Nephron progenitor cell (in vitro differentiated cells): ENCODE measurements at regions not wholly inside any gene's neighbourhood (a gene's known extent, or its start where the extent isn't known, plus 50 kb on each side); places are given as distances from the start of the nearest gene placed in this dataset.

Experiments used
- DNase-seq: peaks from one replicate; pipeline ENCODE4 v3.0.0; 2021
- H3K27ac Mint-ChIP-seq: 2 replicates; pipeline ENCODE4 v1.8.0; 2021; ENCODE audit warnings: mild to moderate bottlenecking, moderate library complexity, mixed read lengths
- H3K27me3 Mint-ChIP-seq: 2 replicates; pipeline ENCODE4 v1.8.0; 2021; ENCODE audit warnings: mild to moderate bottlenecking, low read depth, mixed read lengths; ENCODE audit not compliant: poor library complexity
- H3K36me3 Mint-ChIP-seq: 2 replicates; pipeline ENCODE4 v1.8.0; 2021; ENCODE audit warnings: low read depth, mixed read lengths
- H3K4me1 Mint-ChIP-seq: 2 replicates; pipeline ENCODE4 v1.8.0; 2021; ENCODE audit warnings: mixed read lengths
- H3K4me3 Mint-ChIP-seq: 2 replicates; pipeline ENCODE4 v1.8.0; 2021; ENCODE audit warnings: mild to moderate bottlenecking, moderate library complexity, mixed read lengths
- H3K9me3 Mint-ChIP-seq: 2 replicates; pipeline ENCODE4 v1.8.0; 2021; ENCODE audit warnings: mild to moderate bottlenecking, moderate library complexity, mixed read lengths
- CTCF ChIP-seq: fragments of 200-600 bp; sonication (generic); IDR thresholded peaks from 2 replicates; pipeline ENCODE4 v1.5.0; 2021; ENCODE audit warnings: antibody characterized with exemption

DNA sequence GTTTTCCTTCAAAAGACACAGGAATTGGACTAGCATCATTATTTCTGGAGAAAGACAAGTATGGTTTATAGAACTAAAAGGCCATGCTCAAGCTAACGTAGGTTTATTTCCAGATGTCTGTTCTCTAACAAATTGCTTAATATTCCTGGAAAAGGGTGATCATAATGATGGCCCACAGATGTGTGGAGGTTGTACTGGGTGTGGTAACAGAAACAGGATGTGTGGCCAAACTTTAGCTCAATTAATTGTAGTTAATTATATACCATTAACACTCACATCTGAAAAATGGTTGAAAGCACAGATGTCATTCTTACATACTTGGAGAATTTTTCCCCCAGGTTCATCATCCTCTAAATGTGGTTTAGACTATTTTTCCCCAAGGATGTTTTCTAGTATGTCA is 292.7 kb upstream of the RASA1 start:
- TF ChIP-seq CTCF, result no peak
- no peaks in the 10 kb centered on the region for H3K27me3 Mint-ChIP-seq
- no peaks in the 10 kb centered on the region for H3K4me1 Mint-ChIP-seq
- H3K36me3 Mint-ChIP-seq, result no peaks in the 10 kb centered on the region
- no peaks in the 10 kb centered on the region for H3K9me3 Mint-ChIP-seq
- H3K4me3 Mint-ChIP-seq, result no peak overlapping the region
- DNase-seq, result no peak
- H3K27ac Mint-ChIP-seq, result no peak overlapping the region

DNA sequence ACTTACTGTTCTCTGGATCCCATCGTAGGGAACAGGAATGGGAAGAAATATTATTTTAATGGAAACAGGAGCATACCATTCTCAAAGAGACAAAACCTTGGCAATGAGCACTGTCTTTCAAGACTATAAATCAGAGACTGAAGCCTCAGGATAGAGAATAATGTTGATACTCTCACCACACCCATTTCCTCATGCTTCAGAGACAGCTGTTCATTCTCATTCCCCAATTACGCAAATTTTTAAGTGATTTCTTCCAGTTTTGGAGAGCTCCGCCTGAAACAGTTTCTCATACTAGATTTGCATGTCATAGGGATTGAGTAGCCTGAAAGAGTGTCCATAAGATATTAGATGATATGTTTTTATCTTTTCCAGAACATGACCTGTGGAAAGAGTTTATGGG is 290.5 kb upstream of the RASA1 start:
- TF ChIP-seq CTCF, result no peak
- H3K27me3 Mint-ChIP-seq, result no peaks in the 10 kb centered on the region

GRCh38 chr5:86977808-86978207 is 289.9 kb upstream of the RASA1 start:
- TF ChIP-seq CTCF, result no peak
- Mint-ChIP-seq H3K36me3 (no peaks in the 10 kb centered on the region), H3K4me1 (no peaks in the 10 kb centered on the region), H3K27me3 (no peaks in the 10 kb centered on the region), H3K27ac (no peak overlapping the region), H3K4me3 (no peak overlapping the region), H3K9me3 (no peaks in the 10 kb centered on the region)
- DNase-seq, result no peak

More for the DNA sequence above, 290.5 kb upstream of the RASA1 start:
- no peaks in the 10 kb centered on the region for H3K4me1 Mint-ChIP-seq
- no peaks in the 10 kb centered on the region for H3K36me3 Mint-ChIP-seq
- H3K9me3 Mint-ChIP-seq, result no peaks in the 10 kb centered on the region
- no peak overlapping the region for H3K27ac Mint-ChIP-seq
- no peak for DNase-seq
- H3K4me3 Mint-ChIP-seq, result no peak overlapping the region

GRCh38 chr5:86979811-86980411 is 287.8 kb upstream of the RASA1 start:
- DNase-seq, result no peak
- H3K4me1 Mint-ChIP-seq, result no peaks in the 10 kb centered on the region
- H3K27me3 Mint-ChIP-seq, result no peaks in the 10 kb centered on the region
- H3K36me3 Mint-ChIP-seq, result no peaks in the 10 kb centered on the region
- no peaks in the 10 kb centered on the region for H3K9me3 Mint-ChIP-seq
- TF ChIP-seq CTCF, result no peak
- no peak overlapping the region for H3K27ac Mint-ChIP-seq
- no peak overlapping the region for H3K4me3 Mint-ChIP-seq

DNA sequence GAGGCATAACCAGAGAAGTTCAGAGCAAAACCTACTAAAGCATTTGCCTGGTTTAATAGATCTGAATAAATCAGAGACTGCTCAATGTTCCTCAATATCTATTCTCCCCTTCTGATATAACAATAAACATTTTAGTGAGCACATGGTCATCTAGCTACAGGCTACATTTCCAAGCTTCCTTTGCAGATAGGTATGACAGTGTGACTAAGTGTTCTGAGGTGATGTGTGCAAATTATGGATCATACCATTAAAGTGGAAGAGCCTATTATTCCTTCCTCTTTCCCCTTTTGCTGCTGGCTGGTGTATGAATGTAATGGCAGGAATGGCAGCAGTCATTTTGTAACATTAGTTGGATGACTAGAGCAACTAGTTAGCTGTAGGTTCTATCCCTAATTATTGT is 285.8 kb upstream of the RASA1 start:
- H3K4me3 Mint-ChIP-seq, result no peak overlapping the region
- no peaks in the 10 kb centered on the region for H3K36me3 Mint-ChIP-seq
- no peaks in the 10 kb centered on the region for H3K4me1 Mint-ChIP-seq
- no peaks in the 10 kb centered on the region for H3K9me3 Mint-ChIP-seq
- H3K27ac Mint-ChIP-seq, result no peak overlapping the region
- TF ChIP-seq CTCF, result no peak
- DNase-seq, result no peak
- no peaks in the 10 kb centered on the region for H3K27me3 Mint-ChIP-seq

DNA sequence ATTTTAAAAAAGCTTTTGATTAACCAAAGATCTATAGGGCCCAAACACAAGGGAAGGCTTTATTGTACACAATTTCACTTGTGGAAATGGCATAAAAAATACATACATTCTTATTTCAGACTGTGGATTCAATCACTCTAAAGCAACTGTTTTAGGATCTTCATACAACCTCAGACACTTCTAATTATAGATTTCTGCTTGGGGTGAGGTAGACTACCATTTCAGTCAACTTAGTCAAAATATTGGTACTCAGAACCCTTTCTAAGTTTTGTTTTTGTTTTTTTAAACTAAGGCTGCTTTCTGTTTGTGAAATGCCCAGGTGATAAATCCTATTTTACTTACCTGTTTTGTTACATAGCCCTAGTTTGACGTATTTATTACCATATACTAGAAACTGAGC is 284.5 kb upstream of the RASA1 start:
- H3K27ac Mint-ChIP-seq, result no peak overlapping the region

More for the DNA sequence above, 284.5 kb upstream of the RASA1 start:
- TF ChIP-seq CTCF, result no peak
- Mint-ChIP-seq H3K9me3 (no peaks in the 10 kb centered on the region), H3K27me3 (no peaks in the 10 kb centered on the region), H3K4me3 (no peak overlapping the region), H3K36me3 (no peaks in the 10 kb centered on the region), H3K4me1 (no peaks in the 10 kb centered on the region)
- DNase-seq, result no peak
